ENCODE measurements at regions not wholly inside any gene's neighbourhood (a gene's known extent, or its start where the extent isn't known, plus 50 kb on each side); places are given as distances from the start of the nearest gene placed in this dataset.

DNA sequence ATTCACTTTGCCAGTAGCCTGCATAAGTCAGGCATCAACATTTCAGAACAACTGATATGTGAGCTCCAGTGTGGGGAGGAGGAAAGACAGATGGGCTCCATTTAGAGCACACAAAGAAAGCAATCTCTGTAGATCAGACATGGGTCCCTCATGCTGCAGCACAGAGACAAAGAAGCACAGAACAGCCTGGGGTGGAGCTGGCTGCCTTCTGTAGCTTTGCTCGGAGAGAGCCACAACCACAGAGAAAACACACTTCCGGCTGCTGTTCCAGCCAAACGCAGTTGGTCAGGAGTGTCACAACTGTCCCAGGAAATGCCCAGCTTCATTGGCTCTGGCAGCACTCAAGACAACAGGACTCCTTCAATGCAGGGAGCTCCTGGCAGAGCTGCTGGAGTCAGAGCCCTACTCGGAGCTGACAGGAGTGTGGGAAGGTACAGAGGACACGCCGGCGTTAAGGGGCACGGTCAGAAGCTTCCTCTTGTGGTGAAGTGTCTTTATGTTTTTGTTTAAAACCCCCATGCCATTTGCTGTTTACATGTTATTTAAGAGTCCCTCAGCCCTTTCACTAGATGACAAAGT lies 494.4 kb downstream of the TCERG1L start:
- H2AFZ ChIP-seq (replicated peaks; ENCODE audit: low read length, poor library complexity) = no peak overlapping the region
- no peak overlapping the region for H2BK5ac ChIP-seq (ENCODE audit: low read depth, low read length, poor library complexity, severe bottlenecking)
- ChIA-PET CTCF (no interaction called here), POLR2A (ENCODE audit: unreplicated experiment) (no interaction called here)
- no peak overlapping the region for H4K91ac ChIP-seq (ENCODE audit: insufficient read depth, low read depth, low read length)
- H3K56ac ChIP-seq (ENCODE audit: extremely low read depth, insufficient read depth, low read length) = no peak overlapping the region
- H2AK5ac ChIP-seq (ENCODE audit: low read depth, low read length) = no peak overlapping the region
- no TSS peak for BruUV-seq (replicated peaks)
- H4K20me1 ChIP-seq (ENCODE audit: insufficient read depth, low read length) = no peaks in the 10 kb centered on the region
- intact Hi-C loops (cut with micrococcal nuclease) = no loop called here
- no peak overlapping the region for H3K14ac ChIP-seq (replicated peaks; ENCODE audit: low read depth, low read length)
- ATAC-seq (ENCODE audit: low read depth) (no peak), DNase-seq (no peak)
- H3K4me1 ChIP-seq (ENCODE audit: control insufficient read depth, insufficient read depth, low read length) = no peaks in the 10 kb centered on the region
- no peak overlapping the region for H2BK120ac ChIP-seq (ENCODE audit: low read depth, low read length)
- dilution Hi-C loops (cut with HindIII; ENCODE audit: low sequenced_read_pairs, unreplicated experiment) = no loop called here
- no peaks in the 10 kb centered on the region for H3K27me3 ChIP-seq (ENCODE audit: control insufficient read depth, insufficient read depth, low read length)
- no peak overlapping the region for H3K4me2 ChIP-seq (ENCODE audit: low read depth, low read length)
- H3K27ac ChIP-seq (ENCODE audit: insufficient read depth, low read length) = no peak overlapping the region
- no peak overlapping the region for H3K23ac ChIP-seq (ENCODE audit: low read depth, low read length)
- no peak for TF ChIP-seq CEBPB (IDR thresholded peaks at IDR 0.05; ENCODE audit: low read depth, low read length)
- TF ChIP-seq CHD1 (IDR thresholded peaks at IDR 0.05; ENCODE audit: low read depth, low read length) = no peak
- TF ChIP-seq RFX5 (IDR thresholded peaks at IDR 0.05; ENCODE audit: low read depth, low read length) = no peak
- TF ChIP-seq MAFK (IDR thresholded peaks at IDR 0.05; ENCODE audit: low read depth, low read length) = no peak
- no peak for TF ChIP-seq POLR2A (IDR thresholded peaks at IDR 0.05; ENCODE audit: low read depth, low read length)
- TF ChIP-seq, protein P1, sequence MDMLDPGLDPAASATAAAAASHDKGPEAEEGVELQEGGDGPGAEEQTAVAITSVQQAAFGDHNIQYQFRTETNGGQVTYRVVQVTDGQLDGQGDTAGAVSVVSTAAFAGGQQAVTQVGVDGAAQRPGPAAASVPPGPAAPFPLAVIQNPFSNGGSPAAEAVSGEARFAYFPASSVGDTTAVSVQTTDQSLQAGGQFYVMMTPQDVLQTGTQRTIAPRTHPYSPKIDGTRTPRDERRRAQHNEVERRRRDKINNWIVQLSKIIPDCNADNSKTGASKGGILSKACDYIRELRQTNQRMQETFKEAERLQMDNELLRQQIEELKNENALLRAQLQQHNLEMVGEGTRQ (IDR thresholded peaks at IDR 0.05; ENCODE audit: low read depth, low read length) = no peak
- no peak for TF ChIP-seq NFE2L2 (IDR thresholded peaks at IDR 0.05; ENCODE audit: low read depth, low read length)
- no peak for TF ChIP-seq RCOR1 (IDR thresholded peaks at IDR 0.05; ENCODE audit: insufficient replicate concordance, low read length)
- no peak for TF ChIP-seq BHLHE40 (IDR thresholded peaks at IDR 0.05; ENCODE audit: low read depth, low read length)
- TF ChIP-seq, protein P2, sequence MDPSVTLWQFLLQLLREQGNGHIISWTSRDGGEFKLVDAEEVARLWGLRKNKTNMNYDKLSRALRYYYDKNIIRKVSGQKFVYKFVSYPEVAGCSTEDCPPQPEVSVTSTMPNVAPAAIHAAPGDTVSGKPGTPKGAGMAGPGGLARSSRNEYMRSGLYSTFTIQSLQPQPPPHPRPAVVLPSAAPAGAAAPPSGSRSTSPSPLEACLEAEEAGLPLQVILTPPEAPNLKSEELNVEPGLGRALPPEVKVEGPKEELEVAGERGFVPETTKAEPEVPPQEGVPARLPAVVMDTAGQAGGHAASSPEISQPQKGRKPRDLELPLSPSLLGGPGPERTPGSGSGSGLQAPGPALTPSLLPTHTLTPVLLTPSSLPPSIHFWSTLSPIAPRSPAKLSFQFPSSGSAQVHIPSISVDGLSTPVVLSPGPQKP (IDR thresholded peaks at IDR 0.05; ENCODE audit: borderline replicate concordance, low read depth, low read length) = no peak
- no peak for TF ChIP-seq FOS (IDR thresholded peaks at IDR 0.05; ENCODE audit: low read depth, low read length)
- no peak for TF ChIP-seq MXI1 (IDR thresholded peaks at IDR 0.05; ENCODE audit: borderline replicate concordance, low read depth, low read length)
- no peak for TF ChIP-seq MAZ (IDR thresholded peaks at IDR 0.05; ENCODE audit: borderline replicate concordance, low read depth, low read length)
- TF ChIP-seq, protein P3, sequence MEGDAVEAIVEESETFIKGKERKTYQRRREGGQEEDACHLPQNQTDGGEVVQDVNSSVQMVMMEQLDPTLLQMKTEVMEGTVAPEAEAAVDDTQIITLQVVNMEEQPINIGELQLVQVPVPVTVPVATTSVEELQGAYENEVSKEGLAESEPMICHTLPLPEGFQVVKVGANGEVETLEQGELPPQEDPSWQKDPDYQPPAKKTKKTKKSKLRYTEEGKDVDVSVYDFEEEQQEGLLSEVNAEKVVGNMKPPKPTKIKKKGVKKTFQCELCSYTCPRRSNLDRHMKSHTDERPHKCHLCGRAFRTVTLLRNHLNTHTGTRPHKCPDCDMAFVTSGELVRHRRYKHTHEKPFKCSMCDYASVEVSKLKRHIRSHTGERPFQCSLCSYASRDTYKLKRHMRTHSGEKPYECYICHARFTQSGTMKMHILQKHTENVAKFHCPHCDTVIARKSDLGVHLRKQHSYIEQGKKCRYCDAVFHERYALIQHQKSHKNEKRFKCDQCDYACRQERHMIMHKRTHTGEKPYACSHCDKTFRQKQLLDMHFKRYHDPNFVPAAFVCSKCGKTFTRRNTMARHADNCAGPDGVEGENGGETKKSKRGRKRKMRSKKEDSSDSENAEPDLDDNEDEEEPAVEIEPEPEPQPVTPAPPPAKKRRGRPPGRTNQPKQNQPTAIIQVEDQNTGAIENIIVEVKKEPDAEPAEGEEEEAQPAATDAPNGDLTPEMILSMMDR (conservative IDR thresholded peaks at IDR 0.05; ENCODE audit: low read depth, low read length) = no peak
- TF ChIP-seq RAD21 (IDR thresholded peaks at IDR 0.05; ENCODE audit: low read length) = no peak
- H4K5ac ChIP-seq (ENCODE audit: low read depth, low read length) = no peak overlapping the region
- no peaks in the 10 kb centered on the region for H3K9me1 ChIP-seq (ENCODE audit: insufficient read depth, low read length)
- H3K36me3 ChIP-seq (ENCODE audit: control insufficient read depth, insufficient read depth, low read length) = no peaks in the 10 kb centered on the region
- H2AK9ac ChIP-seq (replicated peaks; ENCODE audit: low read depth, low read length, poor library complexity) = no peak overlapping the region
- no peak overlapping the region for H3K9ac ChIP-seq (ENCODE audit: low read depth, low read length)
- H3K9me3 ChIP-seq (ENCODE audit: control insufficient read depth, insufficient read depth, low read length) = peaks cover 35% of the 10 kb centered on the region
- H2BK20ac ChIP-seq (ENCODE audit: low read depth, low read length) = no peak overlapping the region
- H3K18ac ChIP-seq (ENCODE audit: low read depth, low read length) = no peak overlapping the region
- in situ Hi-C loops (cut with MboI; ENCODE audit: low sequenced_read_pairs) = no loop called here
- H3K79me1 ChIP-seq (ENCODE audit: low read depth in 1 of 2, low read length in 2 of 2) = no peaks in the 10 kb centered on the region
- H3K4ac ChIP-seq (ENCODE audit: low read depth, low read length) = no peak overlapping the region
- no peak overlapping the region for H3K4me3 ChIP-seq (ENCODE audit: insufficient read depth, low read depth, low read length)
- H2BK15ac ChIP-seq (ENCODE audit: low read depth, low read length) = no peak overlapping the region
- no CpG with 5 or more reads among the region's 8 CpGs for WGBS, 2 experiments (ENCODE audit: extremely low coverage in 2 of 2, insufficient read length in 1 of 2)
- H4K8ac ChIP-seq (ENCODE audit: low read depth in 2 of 2, low read length in 2 of 2) = no peak overlapping the region
